GM13977 (cell line): ENCODE measurements at regions not wholly inside any gene's neighbourhood (a gene's known extent, or its start where the extent isn't known, plus 50 kb on each side); places are given as distances from the start of the nearest gene placed in this dataset.

Source experiments
- DNase-seq: peaks from one replicate; pipeline ENCODE4 v3.0.0; 2012; ENCODE audit warnings: low spot score
- CTCF ChIP-seq: IDR thresholded peaks from 2 replicates; pipeline ENCODE4 v1.5.1; 2012; ENCODE audit warnings: mild to moderate bottlenecking, control low read depth; ENCODE audit not compliant: insufficient read depth; ENCODE audit errors: extremely low read depth, missing control alignments
- in situ Hi-C: fragments of 300-500 bp; cut with MboI; formaldehyde crosslinking; loops from one replicate; pipeline ENCODE4 v1.12.0; 2022; ENCODE audit warnings: low sequenced_read_pairs, low pct_unique_long_range_greater_than_20kb, mixed read lengths, inconsistent platforms; ENCODE audit not compliant: unreplicated experiment

GRCh38 chr3:23752126-23752525, 53.6 kb upstream of the UBE2E1 start:
- no peak for TF ChIP-seq CTCF
- DNase-seq = no peak
- in situ Hi-C loops = no loop called here

- in situ Hi-C loops = no loop called here
- no peak for TF ChIP-seq CTCF
- DNase-seq = no peak
Observed at GRCh38 chr3:23754215-23754614, 51.5 kb upstream of the UBE2E1 start.
